Effector CD4-positive, alpha-beta T cell (primary cell): ENCODE measurements at regions not wholly inside any gene's neighbourhood (a gene's known extent, or its start where the extent isn't known, plus 50 kb on each side); places are given as distances from the start of the nearest gene placed in this dataset.
"Not testable (repeated sequence)": the region's sequence is repeated elsewhere in the genome, so short reads cannot be mapped to it uniquely, and the experiment has no call there.

Source experiments
- DNase-seq: peaks from one replicate; pipeline ENCODE4 v3.0.0-alpha.2; 2020

DNA sequence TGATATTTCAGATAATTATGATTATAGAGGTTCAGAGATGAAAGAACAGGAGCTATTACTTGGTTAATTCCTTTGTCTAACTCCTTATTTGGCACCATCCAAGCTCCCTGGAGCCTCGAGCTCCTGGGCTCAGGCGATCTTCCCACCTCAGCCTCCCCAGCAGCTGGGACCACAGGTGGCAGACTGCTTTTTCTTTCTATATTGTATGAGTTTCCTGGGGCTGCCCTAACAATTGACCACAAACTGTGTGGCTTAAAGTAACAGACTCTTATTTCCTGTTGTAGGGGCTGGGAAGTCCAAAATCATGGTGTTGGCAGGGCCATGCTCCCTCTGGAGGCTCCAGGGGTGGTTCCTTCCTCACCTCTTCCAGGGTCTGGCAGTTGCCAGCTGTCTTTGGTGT lies 163.3 kb upstream of the ADCY1 start:
- no peak for DNase-seq

DNA sequence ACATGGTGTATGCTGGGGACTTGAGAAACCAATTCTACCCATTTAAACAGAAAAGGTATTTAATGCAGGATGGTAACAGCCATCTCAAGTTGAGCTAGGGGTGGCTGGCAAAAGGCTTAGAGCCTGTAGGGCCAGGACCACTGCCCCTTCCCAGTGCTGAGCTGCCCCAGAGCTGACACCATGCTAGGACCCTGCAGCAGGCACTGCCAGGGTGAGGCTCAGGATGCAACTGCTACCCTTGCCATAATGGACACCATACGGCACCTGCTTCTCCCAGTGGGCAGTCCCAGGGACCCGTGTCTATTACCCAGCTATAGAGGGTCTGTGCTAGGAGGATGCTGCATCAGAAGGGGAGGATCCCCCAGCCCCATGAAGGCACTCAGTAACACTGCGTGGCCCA lies 160.7 kb upstream of the ADCY1 start:
- DNase-seq, result no peak

DNA sequence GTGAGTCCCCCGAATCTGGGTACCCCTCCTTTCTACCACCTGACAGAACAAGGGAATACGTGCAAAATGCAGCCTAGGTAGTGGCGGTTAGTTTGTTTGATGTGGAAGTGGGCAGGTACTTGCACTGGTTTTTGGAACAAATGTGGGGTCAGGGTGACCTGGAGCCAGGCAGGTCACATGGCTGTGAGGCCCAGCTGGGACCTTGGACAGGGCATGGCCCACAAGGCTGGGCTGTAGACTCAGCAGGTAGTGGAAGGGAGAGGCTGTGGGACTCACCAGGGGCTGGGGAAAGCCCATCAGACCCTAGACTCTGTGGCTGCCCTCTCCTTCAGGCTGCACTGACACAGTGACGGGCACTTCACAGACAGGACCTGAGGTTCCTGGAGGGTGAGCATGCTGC lies 159.9 kb upstream of the ADCY1 start:
- DNase-seq, result no peak

DNA sequence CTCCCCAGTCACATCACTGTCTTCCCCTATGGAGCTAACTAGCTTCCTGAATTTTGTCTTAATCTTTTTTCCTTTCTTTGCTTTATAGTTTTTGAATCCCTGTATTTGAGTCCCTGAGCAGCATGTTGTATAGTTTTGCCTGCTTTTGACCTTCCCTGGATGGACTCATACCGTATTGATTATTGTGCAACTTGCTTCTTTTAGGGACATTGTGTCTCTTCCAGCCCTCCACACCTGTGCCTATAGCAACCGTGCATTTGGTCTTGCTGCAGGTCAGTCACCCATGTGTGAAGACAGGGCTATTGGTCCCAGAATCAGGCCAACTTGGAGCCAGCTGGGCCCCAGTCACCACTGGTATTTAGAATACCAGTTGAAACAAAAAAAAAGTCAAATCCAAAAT lies 158.9 kb upstream of the ADCY1 start:
- DNase-seq, result no peak

DNA sequence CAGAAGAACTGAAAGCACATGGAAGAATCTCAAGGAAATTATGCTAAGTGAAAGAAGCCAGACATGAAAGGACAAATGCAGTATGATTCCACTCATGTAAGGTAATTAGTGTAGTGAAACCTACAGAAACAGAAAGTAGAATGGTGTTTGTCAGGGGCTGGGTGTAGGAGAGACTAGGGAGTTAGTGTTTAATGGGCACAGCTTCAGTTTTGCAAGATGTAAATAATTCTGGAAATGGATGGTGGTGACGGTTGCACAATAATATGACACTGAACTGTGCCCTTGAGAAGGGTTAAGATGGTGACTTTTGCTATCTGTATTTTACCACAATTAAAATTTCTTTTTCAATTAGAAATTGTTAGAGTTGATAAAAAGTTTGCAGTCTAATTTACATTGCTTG lies 157.3 kb upstream of the ADCY1 start:
- no peak for DNase-seq

DNA sequence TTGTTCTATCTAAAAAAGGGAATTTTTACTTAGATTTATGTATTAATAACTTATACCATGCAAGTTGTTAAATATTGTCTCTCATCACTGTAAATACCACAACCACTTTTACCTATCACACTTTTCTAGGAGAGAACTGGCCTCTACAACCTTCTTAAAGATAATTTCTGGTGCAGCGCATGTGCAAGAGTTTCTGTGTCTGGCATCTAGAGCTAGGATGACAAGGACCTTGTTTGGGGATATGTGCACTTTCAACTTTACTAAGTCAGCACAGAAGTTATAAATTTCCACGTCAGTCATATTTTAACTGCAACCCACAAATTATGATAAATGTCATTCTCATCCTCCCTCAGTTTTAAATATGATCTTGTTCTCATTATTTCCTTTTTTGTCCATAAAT lies 156.9 kb upstream of the ADCY1 start:
- no peak for DNase-seq

DNA sequence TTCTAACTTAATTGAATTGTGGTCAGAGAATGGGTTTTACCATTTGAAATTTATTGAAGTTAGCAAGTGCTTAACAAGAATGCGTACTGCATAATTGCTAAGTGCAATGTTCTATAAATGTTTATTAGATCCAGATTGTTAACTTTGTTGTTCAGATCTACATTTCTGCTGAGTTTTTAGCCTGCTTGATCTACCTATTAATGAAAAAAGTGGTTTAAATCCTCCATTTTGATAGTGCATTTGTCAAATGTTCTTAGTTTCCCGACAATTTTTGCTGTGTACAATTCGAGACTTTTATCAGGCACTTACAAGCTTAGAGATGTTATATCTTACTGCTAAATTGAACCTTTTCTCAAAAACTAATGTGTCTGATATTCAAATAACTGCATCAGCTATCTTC lies 156.4 kb upstream of the ADCY1 start:
- DNase-seq, result no peak

DNA sequence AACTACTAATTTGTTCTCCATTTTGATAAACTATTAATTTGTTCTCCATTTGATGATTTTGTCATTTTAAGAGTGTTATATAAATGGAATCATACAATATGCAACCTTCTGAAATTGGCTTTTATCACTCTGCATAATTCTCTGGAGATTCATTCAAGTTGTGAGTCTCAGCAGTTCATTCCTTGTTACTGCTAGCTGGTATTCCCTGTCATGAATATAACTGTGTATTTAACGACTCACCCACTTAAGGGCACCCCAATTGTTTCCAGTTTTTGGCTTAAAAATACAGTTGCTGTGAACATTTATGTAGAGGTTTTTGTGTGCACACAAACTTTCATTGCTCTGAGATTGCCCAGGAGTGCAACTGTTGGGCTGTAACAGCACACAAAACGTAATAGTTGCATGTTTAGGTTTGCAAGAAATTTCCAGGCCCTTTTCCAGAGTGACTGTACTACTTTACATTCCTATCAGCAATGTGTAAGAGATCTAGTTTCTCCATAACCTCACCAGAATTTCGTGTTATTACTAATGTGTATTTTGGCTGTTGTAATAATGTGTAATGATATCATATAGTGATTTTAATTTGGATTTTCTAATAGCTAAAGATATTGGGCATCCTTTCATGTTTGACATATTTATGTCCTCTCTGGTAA lies 153.2 kb upstream of the ADCY1 start:
- DNase-seq, result no peak

DNA sequence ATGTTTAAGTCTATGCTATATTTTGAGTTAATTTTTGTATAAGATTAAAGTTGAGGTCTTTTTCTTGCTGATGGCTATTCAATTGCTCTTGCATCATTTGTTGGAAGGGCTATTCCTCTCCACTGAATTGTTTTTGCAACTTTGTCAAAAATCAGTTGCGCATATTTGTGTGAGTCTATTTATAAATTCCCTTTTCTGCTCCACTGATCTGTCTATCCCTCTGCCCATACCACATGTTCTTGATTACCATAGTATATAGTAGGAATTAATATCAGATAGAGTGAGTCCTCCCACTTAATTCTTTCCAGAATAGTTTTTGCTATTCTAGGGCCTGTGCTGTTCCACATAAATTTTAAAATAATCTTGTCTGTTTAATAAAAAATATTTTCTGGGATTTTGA lies 152.4 kb upstream of the ADCY1 start:
- no peak for DNase-seq

DNA sequence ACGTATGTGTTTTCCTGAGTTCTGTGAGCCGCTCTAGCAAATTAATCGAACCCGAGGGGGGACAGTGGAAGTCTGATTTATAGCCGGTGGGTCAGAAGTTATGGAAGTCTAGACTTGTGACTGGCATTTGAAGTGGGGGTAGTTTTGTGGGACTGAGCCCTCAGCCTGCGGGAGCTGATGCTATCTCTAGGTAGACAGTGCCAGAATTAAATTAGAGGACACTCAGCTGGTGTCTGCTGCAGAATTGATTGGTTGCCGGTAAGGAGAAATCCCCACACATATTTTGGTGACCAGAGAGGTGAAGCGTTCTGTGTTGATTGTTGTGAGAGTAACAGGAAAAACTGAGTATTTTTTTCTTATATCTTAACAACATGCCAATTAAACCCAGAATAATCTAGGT lies 143.8 kb upstream of the ADCY1 start:
- no peak for DNase-seq

DNA sequence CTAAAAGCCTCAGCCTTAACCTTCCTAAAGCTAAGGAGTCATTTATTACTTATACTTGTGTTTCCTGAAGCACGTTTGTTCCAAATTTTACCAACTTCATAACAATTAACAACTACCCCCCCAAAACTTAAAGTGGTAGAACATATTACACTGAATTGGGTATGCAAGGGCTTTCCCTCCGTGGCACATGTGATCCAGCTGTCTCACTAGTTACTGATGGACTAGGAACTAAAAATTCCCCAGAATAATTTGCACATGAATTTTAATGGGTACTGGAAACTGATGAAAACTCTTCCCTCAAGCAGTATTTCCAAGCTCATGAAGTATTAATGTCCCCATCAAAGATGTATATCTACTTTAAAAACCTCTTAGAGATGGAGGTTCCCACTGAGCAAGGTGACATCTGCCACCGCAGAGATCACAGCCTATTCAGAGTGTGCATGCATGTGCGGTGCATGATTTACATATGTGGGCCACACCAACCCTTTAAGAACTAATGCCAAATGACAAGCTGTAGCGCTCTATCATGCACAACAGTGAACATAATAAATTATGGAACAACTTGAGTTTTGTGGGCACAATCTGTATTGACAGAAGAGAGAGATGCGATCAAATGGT lies 139.9 kb upstream of the ADCY1 start:
- DNase-seq, result no peak

DNA sequence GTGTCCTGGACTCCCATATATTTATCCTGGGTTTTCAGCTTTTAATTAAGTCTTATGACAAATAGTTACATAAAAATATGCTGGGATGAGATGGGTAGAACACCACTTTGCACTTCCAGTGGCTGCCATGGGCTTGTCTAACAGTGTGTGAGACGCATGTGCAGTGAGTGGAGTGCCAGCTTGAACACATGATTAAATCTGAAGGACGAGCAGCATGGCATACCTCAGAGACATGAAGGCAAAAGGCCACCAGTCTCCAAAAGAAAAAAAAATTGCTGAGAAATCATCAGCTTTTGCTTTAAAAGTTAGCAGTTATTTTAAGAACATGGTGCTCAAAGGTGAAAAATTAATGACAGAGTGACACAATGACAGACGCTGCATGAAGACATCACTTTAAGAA lies 139.0 kb upstream of the ADCY1 start:
- DNase-seq, result no peak

DNA sequence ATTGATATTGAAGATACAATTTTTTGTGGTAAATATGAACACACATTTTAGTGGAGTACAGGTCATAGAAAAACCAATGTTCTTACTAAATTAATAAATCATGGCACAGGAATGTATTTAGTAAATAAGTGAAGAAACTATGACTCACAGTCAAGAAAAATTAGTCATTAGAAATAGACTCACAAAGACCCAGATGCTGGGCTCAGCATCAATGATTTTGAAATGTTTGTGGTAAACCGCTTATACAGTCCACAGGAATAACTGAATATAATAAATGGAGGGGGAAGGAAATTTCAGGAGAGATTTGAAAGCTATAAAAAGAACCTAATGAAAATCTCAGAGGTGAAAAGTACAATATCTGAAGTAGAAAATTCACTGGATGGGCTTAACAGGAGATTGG lies 138.3 kb upstream of the ADCY1 start:
- DNase-seq, result no peak

DNA sequence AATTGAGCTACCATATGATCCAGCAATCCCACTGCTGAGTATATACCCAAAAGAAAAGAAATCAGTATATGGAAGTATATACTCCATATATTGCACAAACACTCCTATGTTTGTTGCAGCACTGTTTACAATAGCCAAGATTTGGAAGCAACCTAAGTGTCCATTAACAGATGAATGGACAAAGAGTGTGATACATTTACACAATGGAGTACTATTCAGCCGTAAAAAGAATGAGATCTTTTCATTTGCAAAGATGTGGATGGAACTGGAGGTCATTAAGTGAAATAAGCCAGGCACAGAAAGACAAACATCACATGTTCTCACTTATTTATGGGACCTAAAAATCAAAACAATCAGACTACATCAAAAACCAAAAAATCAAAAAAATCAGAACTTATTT lies 133.4 kb upstream of the ADCY1 start:
- not testable (repeated sequence) for DNase-seq

DNA sequence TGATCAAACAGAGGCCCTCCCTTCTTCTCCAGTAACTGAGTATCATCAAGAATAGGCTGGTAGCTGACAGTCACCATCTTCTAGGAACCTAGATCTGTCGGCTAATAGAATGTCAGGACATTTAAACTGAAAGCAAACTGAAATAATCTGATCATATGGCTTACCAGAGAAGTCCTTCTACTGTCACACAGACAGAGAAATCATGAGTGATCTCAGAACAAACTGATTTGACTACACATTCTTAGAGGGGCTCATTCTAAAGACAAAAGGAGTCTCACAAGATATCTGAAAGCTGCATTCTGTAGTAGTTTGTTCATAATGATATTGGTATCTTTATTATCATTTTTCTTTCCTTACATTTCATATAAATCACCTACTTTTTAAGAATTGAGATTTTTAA lies 130.9 kb upstream of the ADCY1 start:
- no peak for DNase-seq

DNA sequence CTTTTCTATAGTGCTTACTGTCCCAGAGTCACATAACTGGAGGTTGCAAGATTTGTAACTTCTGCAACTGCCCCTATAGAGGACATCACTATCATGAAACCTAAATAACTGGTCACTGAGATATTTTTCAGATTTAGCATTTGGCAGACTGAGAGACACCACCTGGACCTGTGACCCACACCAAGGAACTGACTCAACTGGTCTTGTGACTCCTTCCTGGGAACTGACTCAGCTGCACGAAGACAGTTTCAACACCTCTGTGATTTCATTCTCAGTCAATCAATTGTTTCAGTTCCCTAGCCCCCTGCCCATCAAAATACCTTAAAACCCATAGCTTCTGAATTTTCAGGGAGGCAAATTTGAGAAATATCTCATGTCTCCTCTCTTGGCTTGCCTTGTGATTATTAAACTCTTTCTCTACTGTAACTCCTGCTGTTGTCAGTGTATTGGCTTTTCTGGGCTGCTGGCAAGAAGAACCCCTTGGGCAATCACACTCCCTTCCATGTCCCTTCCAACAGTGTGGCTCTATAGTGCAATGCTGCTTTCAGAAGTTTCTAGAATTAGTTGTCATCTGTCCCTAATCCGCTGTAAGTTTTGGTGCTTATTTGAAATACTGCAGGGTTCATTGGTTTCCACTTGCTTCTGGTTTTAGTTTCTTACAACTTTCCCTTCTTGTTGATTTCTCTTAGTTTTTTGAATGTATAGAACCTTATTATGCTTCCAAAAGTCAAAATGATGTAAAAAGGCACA lies 127.8 kb upstream of the ADCY1 start:
- DNase-seq, result no peak

DNA sequence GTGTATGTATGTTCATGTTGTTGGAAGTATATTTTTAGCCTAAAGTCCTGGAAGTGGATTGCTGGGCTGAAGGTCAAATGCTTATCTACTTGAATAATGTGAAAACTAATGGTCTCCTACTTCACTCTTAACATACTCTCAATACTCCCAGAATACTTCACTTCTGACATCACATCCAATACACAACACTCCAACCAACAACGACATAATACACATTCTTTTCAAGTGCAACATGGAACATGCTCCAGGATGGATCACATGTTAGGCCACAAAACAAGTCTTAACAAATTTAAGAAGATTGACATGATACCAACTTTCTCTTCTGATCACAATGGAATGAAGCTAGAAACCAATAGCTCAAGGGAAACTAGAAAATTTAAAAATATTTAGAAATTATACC lies 126.9 kb upstream of the ADCY1 start:
- no peak for DNase-seq

DNA sequence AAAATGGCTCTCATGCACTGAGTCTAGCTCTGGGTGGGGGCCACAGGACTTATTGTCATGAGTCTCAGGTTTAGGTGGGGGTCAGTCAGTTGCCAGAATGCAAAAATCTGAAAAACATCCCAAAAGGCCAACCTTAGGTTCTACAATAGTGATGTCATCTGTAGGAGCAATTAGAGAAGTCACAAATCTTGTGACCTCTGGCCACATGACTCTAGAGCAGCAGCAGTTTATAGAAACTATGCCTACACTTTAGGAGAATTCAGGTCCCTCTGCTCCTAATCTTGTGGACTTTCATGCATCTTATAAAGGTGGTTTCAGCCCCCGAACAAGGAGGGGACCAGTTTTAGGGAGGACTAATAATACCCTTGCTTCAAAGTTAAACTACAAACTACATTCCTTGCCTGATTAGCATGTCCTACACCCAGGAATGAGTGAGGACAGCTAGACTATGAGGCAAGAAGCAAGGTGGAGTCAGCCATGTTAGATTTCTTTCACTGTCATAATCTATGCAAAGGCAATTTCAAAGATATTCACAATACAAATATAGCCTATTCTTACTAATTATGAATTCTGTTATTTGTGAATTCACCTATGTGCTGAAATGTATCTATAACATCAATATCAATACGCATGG lies 123.5 kb upstream of the ADCY1 start:
- DNase-seq, result no peak

DNA sequence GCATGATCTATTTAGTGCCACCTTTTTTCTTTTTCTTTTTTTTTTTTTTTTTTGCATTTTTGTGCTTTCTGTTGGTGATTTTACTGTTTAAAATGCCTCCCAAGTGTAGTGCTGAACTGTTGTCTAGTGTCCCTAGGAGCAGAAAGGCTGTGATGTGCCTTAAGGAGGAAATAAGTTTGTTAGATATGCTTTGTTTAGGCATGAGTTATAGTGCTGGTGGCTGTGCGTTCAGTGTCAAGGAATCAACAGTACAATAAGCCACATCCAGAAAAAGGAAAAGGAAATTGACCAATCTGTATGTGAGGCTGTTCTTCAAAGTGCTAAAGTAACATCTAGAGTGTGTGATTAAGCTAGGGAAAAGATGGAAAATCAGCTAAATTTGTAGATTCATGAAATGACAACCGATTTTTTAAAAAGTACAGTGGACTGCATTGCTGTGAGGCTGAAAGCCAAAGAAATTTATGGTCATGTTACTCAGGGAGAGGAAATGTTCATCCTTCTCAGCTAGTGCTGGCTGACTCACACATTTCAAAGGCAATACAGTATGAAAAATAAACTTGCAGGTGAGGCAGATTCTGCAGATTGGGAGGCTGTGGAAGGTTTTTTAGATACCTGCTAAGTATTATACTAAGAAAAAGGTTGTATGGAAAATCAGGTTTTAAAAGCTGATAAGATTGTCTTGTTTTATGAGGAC lies 122.7 kb upstream of the ADCY1 start:
- DNase-seq, result no peak

DNA sequence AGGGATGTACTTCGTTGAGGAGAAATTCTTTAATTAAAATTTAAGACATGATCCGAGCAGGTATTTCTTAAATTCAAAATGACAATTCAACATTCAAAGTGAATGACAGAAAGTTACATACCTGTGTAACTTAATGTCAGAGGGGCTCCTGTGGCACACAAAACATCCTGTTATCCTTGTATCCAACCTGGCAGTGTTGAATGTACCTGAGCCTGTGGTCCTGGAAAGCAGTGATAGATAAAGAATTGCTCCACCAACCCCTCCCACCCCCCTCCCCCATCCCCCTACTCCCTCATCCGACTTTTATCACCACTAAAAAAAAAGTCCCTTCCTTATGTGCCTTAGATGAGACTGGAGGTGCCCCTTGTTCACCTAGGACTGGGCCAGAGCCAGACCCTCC lies 119.4 kb upstream of the ADCY1 start:
- no peak for DNase-seq

DNA sequence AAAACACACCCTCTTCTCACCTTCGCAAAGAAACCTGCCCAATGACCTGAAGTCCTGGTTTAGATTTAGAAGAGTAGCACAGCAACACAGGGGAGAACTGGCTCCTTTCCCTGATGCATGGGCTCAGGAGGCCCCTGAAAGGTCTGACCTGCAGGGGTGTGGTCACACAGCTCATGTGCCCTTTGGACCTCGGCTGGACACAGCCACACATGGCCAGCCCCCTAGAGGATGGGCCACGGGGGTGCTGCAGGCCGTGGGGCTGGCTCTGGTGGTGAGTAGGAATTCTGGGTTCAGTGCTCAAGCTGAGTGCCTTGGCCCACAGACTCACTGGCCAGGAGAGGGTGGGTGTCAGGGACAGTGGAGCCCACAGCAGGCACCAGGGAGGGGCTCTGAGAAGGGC lies 118.5 kb upstream of the ADCY1 start:
- no peak for DNase-seq

DNA sequence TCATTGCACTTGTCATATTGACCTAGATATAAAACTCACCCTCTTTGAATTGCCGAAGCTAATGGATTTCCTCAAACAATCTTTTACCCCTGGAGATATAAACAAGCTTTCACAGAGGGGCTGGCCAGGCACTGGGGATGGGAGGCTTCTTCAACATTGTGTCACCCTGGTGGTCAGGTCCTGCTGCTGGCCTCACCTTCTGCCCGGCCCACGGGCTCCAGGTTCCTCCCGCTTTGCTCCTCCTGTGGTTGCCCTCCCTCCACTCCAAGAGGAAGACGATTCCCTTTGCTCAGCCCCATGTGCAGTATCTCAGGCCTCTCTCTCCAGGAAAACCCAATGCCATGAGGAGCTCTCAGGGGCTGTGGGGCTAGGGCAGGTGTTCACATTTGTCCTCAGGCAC lies 118.1 kb upstream of the ADCY1 start:
- no peak for DNase-seq

DNA sequence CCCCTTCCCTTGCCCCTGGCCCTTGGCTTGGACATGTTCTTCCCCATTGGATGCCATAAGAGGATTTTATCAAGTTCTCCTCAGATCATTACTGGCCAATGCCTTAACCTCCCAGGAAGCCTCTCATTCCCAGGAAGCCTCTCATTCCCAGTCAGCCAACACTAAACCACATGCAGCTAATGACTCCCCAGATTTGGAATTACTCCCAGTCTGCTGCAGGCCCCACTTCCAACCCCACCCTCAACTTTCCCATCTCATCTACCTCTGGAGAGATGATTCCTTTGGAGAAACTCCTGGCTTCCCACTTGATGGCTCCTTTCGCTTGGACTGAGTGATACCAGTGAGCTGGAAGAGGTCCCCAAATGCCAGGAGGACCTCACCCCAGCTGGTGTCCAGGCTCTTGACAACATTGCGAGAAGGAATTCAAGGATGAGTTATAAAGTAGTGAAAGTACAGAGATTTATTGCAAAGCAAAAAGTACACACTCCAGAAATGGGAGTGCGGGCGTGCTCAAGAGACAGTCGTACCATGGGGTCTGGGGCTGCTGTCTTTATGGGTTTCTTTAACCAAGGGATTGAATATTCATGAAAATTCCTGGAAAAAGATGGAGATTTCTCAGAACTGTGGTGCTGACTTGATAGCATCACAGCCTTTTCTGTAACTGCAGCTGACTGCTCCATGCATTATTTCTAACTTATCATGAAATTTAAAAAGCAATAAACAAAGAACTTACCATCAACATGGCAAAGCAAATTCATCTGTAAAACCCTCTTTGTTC lies 117.2 kb upstream of the ADCY1 start:
- DNase-seq, result no peak
